ENCODE measurements at regions not wholly inside any gene's neighbourhood (a gene's known extent, or its start where the extent isn't known, plus 50 kb on each side); places are given as distances from the start of the nearest gene placed in this dataset.

- no peaks in the 10 kb centered on the region for H3K36me3 Mint-ChIP-seq (ENCODE audit: low read depth)
- H3K4me3 Mint-ChIP-seq (ENCODE audit: low read depth) = no peak overlapping the region
- no peak overlapping the region for H3K27ac Mint-ChIP-seq
- DNase-seq (ENCODE audit: low spot score) = no peak
- H3K27me3 Mint-ChIP-seq (ENCODE audit: low read depth) = peaks cover 3% of the 10 kb centered on the region
- no peaks in the 10 kb centered on the region for H3K9me3 Mint-ChIP-seq
- H3K4me1 Mint-ChIP-seq (ENCODE audit: low read depth) = no peaks in the 10 kb centered on the region
- intact Hi-C loops (cut with micrococcal nuclease) = no loop called here
Observed at GRCh38 chr12:111168009-111168900, 200.6 kb downstream of the PHETA1 start.

- no peak overlapping the region for H3K4me3 Mint-ChIP-seq (ENCODE audit: low read depth)
- H3K36me3 Mint-ChIP-seq (ENCODE audit: low read depth) = no peaks in the 10 kb centered on the region
- no peak for DNase-seq (ENCODE audit: low spot score)
- H3K9me3 Mint-ChIP-seq = no peaks in the 10 kb centered on the region
- H3K27ac Mint-ChIP-seq = no peak overlapping the region
- intact Hi-C loops (cut with micrococcal nuclease) = no loop called here
- H3K27me3 Mint-ChIP-seq (ENCODE audit: low read depth) = peaks cover 3% of the 10 kb centered on the region
- H3K4me1 Mint-ChIP-seq (ENCODE audit: low read depth) = no peaks in the 10 kb centered on the region
Observed at GRCh38 chr12:111166779-111167540, 201.9 kb downstream of the PHETA1 start.

GRCh38 chr12:111164833-111165525 is 203.9 kb downstream of the PHETA1 start:
- intact Hi-C loops (cut with micrococcal nuclease) = no loop called here
- H3K27me3 Mint-ChIP-seq (ENCODE audit: low read depth) = peaks cover 2% of the 10 kb centered on the region
- no peaks in the 10 kb centered on the region for H3K4me1 Mint-ChIP-seq (ENCODE audit: low read depth)
- no peak overlapping the region for H3K27ac Mint-ChIP-seq
- no peak overlapping the region for H3K4me3 Mint-ChIP-seq (ENCODE audit: low read depth)
- H3K36me3 Mint-ChIP-seq (ENCODE audit: low read depth) = no peaks in the 10 kb centered on the region
- no peak for DNase-seq (ENCODE audit: low spot score)
- H3K9me3 Mint-ChIP-seq = no peaks in the 10 kb centered on the region

GRCh38 chr12:111163422-111163821 is 205.5 kb downstream of the PHETA1 start:
- H3K9me3 Mint-ChIP-seq = no peaks in the 10 kb centered on the region
- no peaks in the 10 kb centered on the region for H3K36me3 Mint-ChIP-seq (ENCODE audit: low read depth)
- no peak overlapping the region for H3K27ac Mint-ChIP-seq
- peaks cover 2% of the 10 kb centered on the region for H3K27me3 Mint-ChIP-seq (ENCODE audit: low read depth)
- H3K4me3 Mint-ChIP-seq (ENCODE audit: low read depth) = no peak overlapping the region
- intact Hi-C loops (cut with micrococcal nuclease) = no loop called here
- no peak for DNase-seq (ENCODE audit: low spot score)
- H3K4me1 Mint-ChIP-seq (ENCODE audit: low read depth) = no peaks in the 10 kb centered on the region

- Mint-ChIP-seq H3K36me3 (ENCODE audit: low read depth) (no peaks in the 10 kb centered on the region), H3K27ac (no peak overlapping the region), H3K4me3 (ENCODE audit: low read depth) (no peak overlapping the region), H3K27me3 (ENCODE audit: low read depth) (peaks cover 2% of the 10 kb centered on the region), H3K9me3 (no peaks in the 10 kb centered on the region), H3K4me1 (ENCODE audit: low read depth) (no peaks in the 10 kb centered on the region)
- no peak for DNase-seq (ENCODE audit: low spot score)
- intact Hi-C loops (cut with micrococcal nuclease) = no loop called here
Observed at GRCh38 chr12:111161898-111162297, 207.0 kb downstream of the PHETA1 start.

GRCh38 chr12:111160350-111161241 is 208.3 kb downstream of the PHETA1 start:
- Mint-ChIP-seq H3K27ac (no peak overlapping the region), H3K4me3 (ENCODE audit: low read depth) (no peak overlapping the region)
- no peak for DNase-seq (ENCODE audit: low spot score)

GRCh38 chr12:111158992-111159391 is 209.9 kb downstream of the PHETA1 start:
- Mint-ChIP-seq H3K27ac (no peak overlapping the region), H3K4me3 (ENCODE audit: low read depth) (no peak overlapping the region), H3K9me3 (no peaks in the 10 kb centered on the region), H3K27me3 (ENCODE audit: low read depth) (no peaks in the 10 kb centered on the region), H3K36me3 (ENCODE audit: low read depth) (no peaks in the 10 kb centered on the region), H3K4me1 (ENCODE audit: low read depth) (no peaks in the 10 kb centered on the region)
- DNase-seq (ENCODE audit: low spot score) = no peak
- intact Hi-C loops (cut with micrococcal nuclease) = no loop called here

More at GRCh38 chr12:111160350-111161241, 208.3 kb downstream of the PHETA1 start:
- Mint-ChIP-seq H3K4me1 (ENCODE audit: low read depth) (no peaks in the 10 kb centered on the region), H3K27me3 (ENCODE audit: low read depth) (peaks cover 2% of the 10 kb centered on the region), H3K36me3 (ENCODE audit: low read depth) (no peaks in the 10 kb centered on the region), H3K9me3 (no peaks in the 10 kb centered on the region)
- intact Hi-C loops (cut with micrococcal nuclease) = no loop called here

GRCh38 chr12:111157486-111157885 is 211.4 kb downstream of the PHETA1 start:
- no peak for DNase-seq (ENCODE audit: low spot score)
- H3K4me1 Mint-ChIP-seq (ENCODE audit: low read depth) = no peaks in the 10 kb centered on the region
- no peaks in the 10 kb centered on the region for H3K27me3 Mint-ChIP-seq (ENCODE audit: low read depth)
- no peak overlapping the region for H3K27ac Mint-ChIP-seq
- no peak overlapping the region for H3K4me3 Mint-ChIP-seq (ENCODE audit: low read depth)
- H3K36me3 Mint-ChIP-seq (ENCODE audit: low read depth) = no peaks in the 10 kb centered on the region
- intact Hi-C loops (cut with micrococcal nuclease) = no loop called here
- H3K9me3 Mint-ChIP-seq = no peaks in the 10 kb centered on the region

- no peak overlapping the region for H3K4me3 Mint-ChIP-seq (ENCODE audit: low read depth)
- no peak for DNase-seq (ENCODE audit: low spot score)
- H3K36me3 Mint-ChIP-seq (ENCODE audit: low read depth) = no peaks in the 10 kb centered on the region
- no peak overlapping the region for H3K27ac Mint-ChIP-seq
- peaks cover 1% of the 10 kb centered on the region for H3K27me3 Mint-ChIP-seq (ENCODE audit: low read depth)
- no peaks in the 10 kb centered on the region for H3K9me3 Mint-ChIP-seq
- intact Hi-C loops (cut with micrococcal nuclease) = no loop called here
- no peaks in the 10 kb centered on the region for H3K4me1 Mint-ChIP-seq (ENCODE audit: low read depth)
Observed at GRCh38 chr12:111156304-111156703, 212.6 kb downstream of the PHETA1 start.

GRCh38 chr12:111155521-111155920 is 213.4 kb downstream of the PHETA1 start:
- Mint-ChIP-seq H3K36me3 (ENCODE audit: low read depth) (no peaks in the 10 kb centered on the region), H3K9me3 (no peaks in the 10 kb centered on the region), H3K4me3 (ENCODE audit: low read depth) (no peak overlapping the region), H3K27ac (no peak overlapping the region), H3K4me1 (ENCODE audit: low read depth) (no peaks in the 10 kb centered on the region), H3K27me3 (ENCODE audit: low read depth) (peaks cover 3% of the 10 kb centered on the region)
- no peak for DNase-seq (ENCODE audit: low spot score)
- intact Hi-C loops (cut with micrococcal nuclease) = no loop called here

GRCh38 chr12:111155020-111155419 is 213.9 kb downstream of the PHETA1 start:
- Mint-ChIP-seq H3K27ac (no peak overlapping the region), H3K27me3 (ENCODE audit: low read depth) (peaks cover 6% of the 10 kb centered on the region), H3K9me3 (no peaks in the 10 kb centered on the region), H3K4me1 (ENCODE audit: low read depth) (no peaks in the 10 kb centered on the region), H3K36me3 (ENCODE audit: low read depth) (no peaks in the 10 kb centered on the region), H3K4me3 (ENCODE audit: low read depth) (no peak overlapping the region)
- intact Hi-C loops (cut with micrococcal nuclease) = no loop called here
- no peak for DNase-seq (ENCODE audit: low spot score)

- no peaks in the 10 kb centered on the region for H3K9me3 Mint-ChIP-seq
- no peak for DNase-seq (ENCODE audit: low spot score)
- peaks cover 6% of the 10 kb centered on the region for H3K27me3 Mint-ChIP-seq (ENCODE audit: low read depth)
- intact Hi-C loops (cut with micrococcal nuclease) = no loop called here
- H3K4me1 Mint-ChIP-seq (ENCODE audit: low read depth) = no peaks in the 10 kb centered on the region
- H3K27ac Mint-ChIP-seq = no peak overlapping the region
- no peaks in the 10 kb centered on the region for H3K36me3 Mint-ChIP-seq (ENCODE audit: low read depth)
- H3K4me3 Mint-ChIP-seq (ENCODE audit: low read depth) = no peak overlapping the region
Observed at GRCh38 chr12:111154147-111154834, 214.6 kb downstream of the PHETA1 start.
